ENCODE measurements at regions not wholly inside any gene's neighbourhood (a gene's known extent, or its start where the extent isn't known, plus 50 kb on each side); places are given as distances from the start of the nearest gene placed in this dataset.

DNA sequence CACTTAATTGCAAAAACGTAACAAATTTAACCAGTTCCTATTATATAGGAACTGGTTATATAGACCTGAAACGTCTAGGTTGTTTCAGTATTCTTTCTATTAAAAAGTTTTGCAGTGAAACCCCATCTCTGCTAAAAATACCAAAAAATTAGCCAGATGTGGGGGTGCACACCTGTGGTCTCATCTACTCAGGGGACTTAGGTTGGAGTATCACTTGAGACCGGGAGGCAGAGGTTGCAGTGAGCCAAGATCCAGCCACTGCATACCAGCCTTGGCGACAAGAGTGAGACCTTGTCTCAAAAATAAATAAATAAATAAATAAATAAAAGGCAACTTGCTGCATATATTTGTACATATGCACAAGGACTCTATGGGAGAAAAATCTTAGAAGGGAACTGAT lies 387.0 kb downstream of the TUSC7 start:
- H3K4me3 ChIP-seq = no peak overlapping the region
- no peaks in the 10 kb centered on the region for H4K20me1 ChIP-seq (replicated peaks; ENCODE audit: insufficient read depth)
- Mint-ChIP-seq H3K4me1 (peaks cover 3% of the 10 kb centered on the region; the same call in 2 of the 3 replicates), H3K4me3 (no peak overlapping the region), H3K27me3 (ENCODE audit: insufficient read depth, low read depth, poor library complexity) (no peaks in the 10 kb centered on the region), H3K9me3 (no peaks in the 10 kb centered on the region), H3K27ac (no peak overlapping the region), H3K36me3 (ENCODE audit: low read depth) (no peaks in the 10 kb centered on the region)
- no peaks in the 10 kb centered on the region for H3K9me2 ChIP-seq (ENCODE audit: insufficient read depth)
- TF ChIP-seq NANOG (IDR thresholded peaks at IDR 0.05; ENCODE audit: borderline replicate concordance) (no peak), STAT1 (IDR thresholded peaks at IDR 0.05; ENCODE audit: unreplicated experiment) (no peak), EZH2 (IDR thresholded peaks at IDR 0.05; ENCODE audit: low read depth, unreplicated experiment) (no peak), EZH2phosphoT487 (IDR thresholded peaks at IDR 0.05; ENCODE audit: unreplicated experiment) (no peak)
- TF ChIP-seq, protein P1, sequence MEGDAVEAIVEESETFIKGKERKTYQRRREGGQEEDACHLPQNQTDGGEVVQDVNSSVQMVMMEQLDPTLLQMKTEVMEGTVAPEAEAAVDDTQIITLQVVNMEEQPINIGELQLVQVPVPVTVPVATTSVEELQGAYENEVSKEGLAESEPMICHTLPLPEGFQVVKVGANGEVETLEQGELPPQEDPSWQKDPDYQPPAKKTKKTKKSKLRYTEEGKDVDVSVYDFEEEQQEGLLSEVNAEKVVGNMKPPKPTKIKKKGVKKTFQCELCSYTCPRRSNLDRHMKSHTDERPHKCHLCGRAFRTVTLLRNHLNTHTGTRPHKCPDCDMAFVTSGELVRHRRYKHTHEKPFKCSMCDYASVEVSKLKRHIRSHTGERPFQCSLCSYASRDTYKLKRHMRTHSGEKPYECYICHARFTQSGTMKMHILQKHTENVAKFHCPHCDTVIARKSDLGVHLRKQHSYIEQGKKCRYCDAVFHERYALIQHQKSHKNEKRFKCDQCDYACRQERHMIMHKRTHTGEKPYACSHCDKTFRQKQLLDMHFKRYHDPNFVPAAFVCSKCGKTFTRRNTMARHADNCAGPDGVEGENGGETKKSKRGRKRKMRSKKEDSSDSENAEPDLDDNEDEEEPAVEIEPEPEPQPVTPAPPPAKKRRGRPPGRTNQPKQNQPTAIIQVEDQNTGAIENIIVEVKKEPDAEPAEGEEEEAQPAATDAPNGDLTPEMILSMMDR (conservative IDR thresholded peaks at IDR 0.05; ENCODE audit: low read depth in 2 of 2) = no peak
- no peaks in the 10 kb centered on the region for H3F3A ChIP-seq (replicated peaks; ENCODE audit: low read depth)
- ATAC-seq (no peak), DNase-seq (ENCODE audit: low spot score) (no peak)
- H2AFZ ChIP-seq = no peak overlapping the region
- H3K27me3 ChIP-seq (ENCODE audit: insufficient read depth) = no peaks in the 10 kb centered on the region
- H3K79me2 ChIP-seq (replicated peaks; ENCODE audit: insufficient read depth) = no peaks in the 10 kb centered on the region
- 0 out of 2 replicates have a peak, but pooled peaks cover 4% of the 10 kb centered on the region for H3K4me1 ChIP-seq (ENCODE audit: insufficient read depth)
- no peaks in the 10 kb centered on the region for H3K36me3 ChIP-seq (ENCODE audit: insufficient read depth)
- H3K27ac ChIP-seq (ENCODE audit: low read depth) = no peak overlapping the region
- H3K4me2 ChIP-seq = no peak overlapping the region

DNA sequence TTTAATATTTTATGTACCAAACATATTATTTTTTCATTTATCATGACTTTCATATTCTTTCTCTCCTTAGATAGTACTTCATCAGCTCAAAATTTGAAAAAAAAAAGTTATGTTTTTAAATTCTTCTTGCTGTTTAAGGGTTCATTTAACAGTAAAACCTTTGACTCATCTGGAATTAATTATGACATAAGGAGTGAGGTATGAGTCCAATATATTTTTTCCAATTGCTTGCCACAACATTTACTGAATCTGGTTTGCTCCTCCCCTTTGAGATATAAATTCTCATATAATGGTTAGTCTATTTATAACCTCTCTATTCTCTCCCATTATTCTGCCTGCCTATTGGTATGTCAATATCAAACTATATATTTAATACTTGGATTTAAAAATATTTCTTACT lies 387.8 kb downstream of the TUSC7 start:
- H3K27ac ChIP-seq (ENCODE audit: low read depth) = no peak overlapping the region
- H3K9me3 Mint-ChIP-seq = no peaks in the 10 kb centered on the region
- no peaks in the 10 kb centered on the region for H3F3A ChIP-seq (replicated peaks; ENCODE audit: low read depth)
- H3K4me1 Mint-ChIP-seq = no peaks in the 10 kb centered on the region
- no peaks in the 10 kb centered on the region for H3K36me3 ChIP-seq (ENCODE audit: insufficient read depth)
- no peaks in the 10 kb centered on the region for H3K4me1 ChIP-seq (ENCODE audit: insufficient read depth)
- DNase-seq (ENCODE audit: low spot score) (no peak), ATAC-seq (no peak)
- no peaks in the 10 kb centered on the region for H3K36me3 Mint-ChIP-seq (ENCODE audit: low read depth)
- no peak overlapping the region for H3K4me3 Mint-ChIP-seq
- no peaks in the 10 kb centered on the region for H4K20me1 ChIP-seq (replicated peaks; ENCODE audit: insufficient read depth)
- H2AFZ ChIP-seq = no peak overlapping the region
- H3K9me2 ChIP-seq (ENCODE audit: insufficient read depth) = no peaks in the 10 kb centered on the region
- H3K79me2 ChIP-seq (replicated peaks; ENCODE audit: insufficient read depth) = no peaks in the 10 kb centered on the region
- H3K4me2 ChIP-seq = no peak overlapping the region
- H3K27me3 Mint-ChIP-seq (ENCODE audit: insufficient read depth, low read depth, poor library complexity) = no peaks in the 10 kb centered on the region
- no peak overlapping the region for H3K4me3 ChIP-seq
- H3K27ac Mint-ChIP-seq = no peak overlapping the region
- H3K27me3 ChIP-seq (ENCODE audit: insufficient read depth) = no peaks in the 10 kb centered on the region
- TF ChIP-seq ZNF114 (CRISPR knock-in tag; IDR thresholded peaks at IDR 0.05) (no peak), JUNB (IDR thresholded peaks at IDR 0.05; ENCODE audit: unreplicated experiment) (no peak)
- TF ChIP-seq, protein P2, sequence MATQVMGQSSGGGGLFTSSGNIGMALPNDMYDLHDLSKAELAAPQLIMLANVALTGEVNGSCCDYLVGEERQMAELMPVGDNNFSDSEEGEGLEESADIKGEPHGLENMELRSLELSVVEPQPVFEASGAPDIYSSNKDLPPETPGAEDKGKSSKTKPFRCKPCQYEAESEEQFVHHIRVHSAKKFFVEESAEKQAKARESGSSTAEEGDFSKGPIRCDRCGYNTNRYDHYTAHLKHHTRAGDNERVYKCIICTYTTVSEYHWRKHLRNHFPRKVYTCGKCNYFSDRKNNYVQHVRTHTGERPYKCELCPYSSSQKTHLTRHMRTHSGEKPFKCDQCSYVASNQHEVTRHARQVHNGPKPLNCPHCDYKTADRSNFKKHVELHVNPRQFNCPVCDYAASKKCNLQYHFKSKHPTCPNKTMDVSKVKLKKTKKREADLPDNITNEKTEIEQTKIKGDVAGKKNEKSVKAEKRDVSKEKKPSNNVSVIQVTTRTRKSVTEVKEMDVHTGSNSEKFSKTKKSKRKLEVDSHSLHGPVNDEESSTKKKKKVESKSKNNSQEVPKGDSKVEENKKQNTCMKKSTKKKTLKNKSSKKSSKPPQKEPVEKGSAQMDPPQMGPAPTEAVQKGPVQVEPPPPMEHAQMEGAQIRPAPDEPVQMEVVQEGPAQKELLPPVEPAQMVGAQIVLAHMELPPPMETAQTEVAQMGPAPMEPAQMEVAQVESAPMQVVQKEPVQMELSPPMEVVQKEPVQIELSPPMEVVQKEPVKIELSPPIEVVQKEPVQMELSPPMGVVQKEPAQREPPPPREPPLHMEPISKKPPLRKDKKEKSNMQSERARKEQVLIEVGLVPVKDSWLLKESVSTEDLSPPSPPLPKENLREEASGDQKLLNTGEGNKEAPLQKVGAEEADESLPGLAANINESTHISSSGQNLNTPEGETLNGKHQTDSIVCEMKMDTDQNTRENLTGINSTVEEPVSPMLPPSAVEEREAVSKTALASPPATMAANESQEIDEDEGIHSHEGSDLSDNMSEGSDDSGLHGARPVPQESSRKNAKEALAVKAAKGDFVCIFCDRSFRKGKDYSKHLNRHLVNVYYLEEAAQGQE (IDR thresholded peaks at IDR 0.05; ENCODE audit: unreplicated experiment) = no peak

Measured in GM23338 (cell line).